NCI-H1092 treated with DMSO at 0.1 percent for 48 hours (cell line): ENCODE measurements at regions not wholly inside any gene's neighbourhood (a gene's known extent, or its start where the extent isn't known, plus 50 kb on each side); places are given as distances from the start of the nearest gene placed in this dataset.

ENCODE experiments used
- DNase-seq: peaks from one replicate; lab custom pipeline; 2025; lab: John Stamatoyannopoulos, UW

- DNase-seq: no peak
These were observed 307.4 kb upstream of the C9orf72 start for GRCh38 chr9:27880635-27881034.

GRCh38 chr9:27888661-27889295 is 315.5 kb upstream of the C9orf72 start:
- DNase-seq: no peak

- no peak for DNase-seq
These were observed 351.2 kb upstream of the C9orf72 start for GRCh38 chr9:27924502-27924901.

- peak; percentile 87 for DNase-seq
These were observed 352.5 kb upstream of the C9orf72 start for GRCh38 chr9:27925815-27926214.

- DNase-seq: no peak
These were observed 356.6 kb upstream of the C9orf72 start for GRCh38 chr9:27929841-27930240.

GRCh38 chr9:27933210-27934025 is 360.1 kb upstream of the C9orf72 start:
- peak; percentile 16 for DNase-seq

- no peak for DNase-seq
These were observed 361.2 kb upstream of the C9orf72 start for GRCh38 chr9:27934471-27934870.

- DNase-seq: no peak
These were observed 365.9 kb upstream of the C9orf72 start for GRCh38 chr9:27939186-27939585.

- no peak for DNase-seq
These were observed 367.3 kb upstream of the C9orf72 start for GRCh38 chr9:27940535-27940934.

- no peak for DNase-seq
These were observed 370.2 kb upstream of the C9orf72 start for GRCh38 chr9:27943501-27943900.

- DNase-seq: no peak
These were observed 372.1 kb upstream of the C9orf72 start for GRCh38 chr9:27945386-27945785.

GRCh38 chr9:27950382-27950781 is 377.1 kb upstream of the C9orf72 start:
- no peak for DNase-seq

- DNase-seq: no peak
These were observed 381.6 kb upstream of the C9orf72 start for GRCh38 chr9:27954858-27955257.

GRCh38 chr9:27963836-27964235 is 390.6 kb upstream of the C9orf72 start:
- no peak for DNase-seq

GRCh38 chr9:27967210-27967609 is 393.9 kb upstream of the C9orf72 start:
- no peak for DNase-seq

GRCh38 chr9:27977931-27978330 is 404.6 kb upstream of the C9orf72 start:
- DNase-seq: no peak

GRCh38 chr9:27985714-27986113 is 412.4 kb upstream of the C9orf72 start:
- DNase-seq: no peak

GRCh38 chr9:27990524-27990923 is 417.2 kb upstream of the C9orf72 start:
- no peak for DNase-seq

GRCh38 chr9:27991221-27991620 is 417.9 kb upstream of the C9orf72 start:
- DNase-seq: no peak

GRCh38 chr9:28001096-28001495 is 427.8 kb upstream of the C9orf72 start:
- DNase-seq: no peak

GRCh38 chr9:28004900-28005299 is 431.6 kb upstream of the C9orf72 start:
- no peak for DNase-seq

- DNase-seq: no peak
These were observed 432.5 kb upstream of the C9orf72 start for GRCh38 chr9:28005779-28006178.

GRCh38 chr9:28007097-28007817 is 434.0 kb upstream of the C9orf72 start:
- no peak for DNase-seq
